CD14-positive monocyte (primary cell): ENCODE measurements at regions not wholly inside any gene's neighbourhood (a gene's known extent, or its start where the extent isn't known, plus 50 kb on each side); places are given as distances from the start of the nearest gene placed in this dataset.

Experiments
- DNase-seq, 3 donors: peaks; one replicate each; pipeline ENCODE4 v3.0.0-alpha.2; 2011 to 2022
- H2AFZ ChIP-seq: 2 replicates; pipeline ENCODE4 v1.6.0; 2012; ENCODE audit warnings: mild to moderate bottlenecking, low read depth, low read length, inconsistent platforms; ENCODE audit not compliant: insufficient read depth, poor library complexity, severe bottlenecking
- H3K27ac ChIP-seq, 2 donors: 1 replicate in 1 of 2; 2 replicates in 1 of 2; pipeline ENCODE4 v1.5.1; 2012 to 2013; ENCODE audit warnings: low read length in 2 of 2, control low read depth in 1 of 2, inconsistent platforms in 1 of 2, low read depth in 1 of 2, mild to moderate bottlenecking in 1 of 2
- H3K27me3 ChIP-seq, 2 donors: one replicate each; pipeline versions ENCODE4 v1.6.0 to v1.6.1; 2011 to 2013; ENCODE audit warnings: low read length in 2 of 2; ENCODE audit not compliant: control insufficient read depth in 2 of 2, insufficient read depth in 2 of 2
- H3K36me3 ChIP-seq, 2 donors: replicated peaks in 1 of 2; 1 replicate in 1 of 2; 2 replicates in 1 of 2; pipeline versions ENCODE4 v1.5.1 to v1.6.1; 2012 to 2013; ENCODE audit warnings: low read length in 2 of 2, control low read depth in 1 of 2, inconsistent platforms in 1 of 2, mild to moderate bottlenecking in 1 of 2; ENCODE audit not compliant: insufficient read depth in 2 of 2, control insufficient read depth in 1 of 2
- H3K4me1 ChIP-seq, 2 donors: 1 replicate in 1 of 2; 2 replicates in 1 of 2; pipeline versions ENCODE4 v1.5.1 to v1.6.1; 2012 to 2013; ENCODE audit warnings: low read length in 2 of 2, control low read depth in 1 of 2, inconsistent platforms in 1 of 2, mild to moderate bottlenecking in 1 of 2, moderate library complexity in 1 of 2; ENCODE audit not compliant: insufficient read depth in 2 of 2, control insufficient read depth in 1 of 2
- H3K4me2 ChIP-seq: replicated peaks from 2 replicates; pipeline ENCODE3; 2012; ENCODE audit warnings: low read length, moderate library complexity, mild to moderate bottlenecking; ENCODE audit not compliant: poor library complexity, severe bottlenecking; ENCODE audit errors: extremely low read depth
- H3K4me3 ChIP-seq, 3 experiments: fragments of 200-600 bp in 1 of 3; sonication (generic) in 1 of 3; replicated peaks in 1 of 3; 1 replicate in 2 of 3; 2 replicates in 1 of 3; pipeline ENCODE4 v1.5.1; 2011 to 2013; ENCODE audit warnings: low read length in 3 of 3, mild to moderate bottlenecking in 3 of 3, control low read depth in 2 of 3, low read depth in 2 of 3, inconsistent platforms in 1 of 3, moderate library complexity in 1 of 3
- H3K79me2 ChIP-seq: 2 replicates; pipeline ENCODE4 v1.6.0; 2012; ENCODE audit warnings: mild to moderate bottlenecking, control low read depth, inconsistent platforms, low read length, moderate library complexity; ENCODE audit not compliant: insufficient read depth
- H3K9ac ChIP-seq: 2 replicates; pipeline ENCODE4 v1.6.0; 2017; ENCODE audit warnings: low read length, mild to moderate bottlenecking; ENCODE audit not compliant: insufficient read depth, poor library complexity, severe bottlenecking
- H3K9me3 ChIP-seq, 2 donors: replicated peaks in 1 of 2; 1 replicate in 1 of 2; 2 replicates in 1 of 2; pipeline versions ENCODE4 v1.5.1 to v1.6.1; 2012 to 2013; ENCODE audit warnings: low read length in 2 of 2, control low read depth in 1 of 2; ENCODE audit not compliant: control insufficient read depth in 1 of 2, insufficient read depth in 1 of 2
- H4K20me1 ChIP-seq: 2 replicates; pipeline ENCODE4 v1.6.0; 2012; ENCODE audit warnings: mild to moderate bottlenecking, low read length, control low read depth, moderate library complexity; ENCODE audit not compliant: insufficient read depth
- H3K27ac Mint-ChIP-seq, 7 donors: one replicate each; pipeline ENCODE4 v1.8.0; 2020; ENCODE audit warnings: mild to moderate bottlenecking in 7 of 7, mixed read lengths in 7 of 7, moderate library complexity in 6 of 7, inconsistent platforms in 2 of 7
- H3K27me3 Mint-ChIP-seq, 3 donors: one replicate each; pipeline ENCODE4 v1.8.0; 2021 to 2022; ENCODE audit warnings: low read depth in 3 of 3, mild to moderate bottlenecking in 3 of 3, mixed read lengths in 3 of 3, moderate library complexity in 3 of 3, inconsistent platforms in 1 of 3
- H3K36me3 Mint-ChIP-seq, 2 donors: one replicate each; pipeline ENCODE4 v1.8.0; 2020; ENCODE audit warnings: mixed read lengths in 2 of 2, inconsistent platforms in 1 of 2, mild to moderate bottlenecking in 1 of 2
- H3K4me1 Mint-ChIP-seq: one replicate; pipeline ENCODE4 v1.8.0; 2020; ENCODE audit warnings: mild to moderate bottlenecking, mixed read lengths
- H3K4me3 Mint-ChIP-seq, 2 donors: one replicate each; pipeline ENCODE4 v1.8.0; 2020; ENCODE audit warnings: mild to moderate bottlenecking in 2 of 2, mixed read lengths in 2 of 2, moderate library complexity in 1 of 2
- H3K9me3 Mint-ChIP-seq, 7 donors: one replicate each; pipeline ENCODE4 v1.8.0; 2020 to 2022; ENCODE audit warnings: mixed read lengths in 7 of 7, mild to moderate bottlenecking in 6 of 7, moderate library complexity in 6 of 7, inconsistent platforms in 2 of 7
- CTCF ChIP-seq: fragments of 200-600 bp; IDR thresholded peaks from one replicate; pipeline ENCODE4 v1.8.0; 2022; ENCODE audit warnings: antibody characterized with exemption, mild to moderate bottlenecking
- WGBS: methylation state at CpG from one replicate; pipeline ENCODE4 v1.1.5; 2013; ENCODE audit warnings: missing lambda C conversion rate; ENCODE audit not compliant: insufficient coverage; 5-methylcytosine and 5-hydroxymethylcytosine counted together
- intact Hi-C, 2 donors: fragments of 100-400 bp; cut with micrococcal nuclease; formaldehyde crosslinking; loops; one replicate each; pipeline versions ENCODE4 v1.15.0 to v1.15.1; 2023

GRCh38 chr7:121761399-121761798, 111.6 kb upstream of the PTPRZ1 start:
- no peak overlapping the region for H3K9ac ChIP-seq
- H3K27ac ChIP-seq: no peak overlapping the region
- H3K4me1 ChIP-seq: no peaks in the 10 kb centered on the region
- no peak overlapping the region for H3K4me2 ChIP-seq
- no peaks in the 10 kb centered on the region for H4K20me1 ChIP-seq
- H3K36me3 ChIP-seq: no peaks in the 10 kb centered on the region
- H3K27ac Mint-ChIP-seq: no peak overlapping the region
- H3K9me3 ChIP-seq: no peaks in the 10 kb centered on the region
- WGBS: no CpG with 5 or more reads among the region's 1 CpG
- no peak overlapping the region for H3K4me3 ChIP-seq
- no peaks in the 10 kb centered on the region for H3K79me2 ChIP-seq
- H3K27me3 Mint-ChIP-seq: no peaks in the 10 kb centered on the region
- DNase-seq: no peak
- no peak overlapping the region for H3K4me3 Mint-ChIP-seq
- H3K9me3 Mint-ChIP-seq: peaks cover 0 to 2% (median 0%) of the 10 kb centered on the region in 7 donors
- H3K36me3 Mint-ChIP-seq: no peaks in the 10 kb centered on the region
- no peak overlapping the region for H2AFZ ChIP-seq
- intact Hi-C loops: no loop called here
- H3K27me3 ChIP-seq: no peaks in the 10 kb centered on the region
- no peaks in the 10 kb centered on the region for H3K4me1 Mint-ChIP-seq
- TF ChIP-seq CTCF: no peak

GRCh38 chr7:121755818-121756552, 117.0 kb upstream of the PTPRZ1 start:
- Mint-ChIP-seq H3K27ac (no peak overlapping the region), H3K36me3 (no peaks in the 10 kb centered on the region), H3K27me3 (peaks cover 0 to 1% (median 0%) of the 10 kb centered on the region in 3 donors), H3K4me3 (no peak overlapping the region), H3K4me1 (no peaks in the 10 kb centered on the region), H3K9me3 (no peaks in the 10 kb centered on the region)
- Histone ChIP-seq H3K36me3 (no peaks in the 10 kb centered on the region), H4K20me1 (no peaks in the 10 kb centered on the region), H3K4me1 (no peaks in the 10 kb centered on the region), H3K27me3 (no peaks in the 10 kb centered on the region), H3K27ac (no peak overlapping the region), H3K9ac (no peak overlapping the region), H3K9me3 (no peaks in the 10 kb centered on the region), H2AFZ (no peak overlapping the region), H3K4me3 (no peak overlapping the region), H3K79me2 (no peaks in the 10 kb centered on the region), H3K4me2 (no peak overlapping the region)
- no peak for TF ChIP-seq CTCF
- WGBS: no CpG with 5 or more reads among the region's 6 CpGs
- DNase-seq: no peak
- intact Hi-C loops: no loop called here
